ENCODE measurements at regions not wholly inside any gene's neighbourhood (a gene's known extent, or its start where the extent isn't known, plus 50 kb on each side); places are given as distances from the start of the nearest gene placed in this dataset.

DNA sequence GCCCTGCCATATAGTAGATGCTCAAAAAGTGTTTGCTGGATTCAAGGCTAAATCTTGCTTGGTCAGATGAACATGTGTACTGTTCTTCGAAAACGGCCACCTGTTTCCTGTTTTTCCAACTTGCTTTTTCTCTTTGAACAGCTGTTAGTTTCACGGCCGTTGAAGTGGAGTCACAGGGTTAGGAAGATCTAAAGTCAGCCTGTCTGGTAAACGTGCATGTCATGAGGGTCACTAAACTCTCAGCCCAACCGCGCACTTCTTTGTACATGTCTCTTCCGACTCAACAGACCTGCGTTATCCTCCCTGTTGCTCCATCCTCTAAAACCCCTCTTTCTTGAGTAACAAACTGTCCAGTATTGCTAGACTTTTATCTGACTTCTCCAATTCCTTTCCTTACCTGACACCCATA, 93.2 kb upstream of the MAN1A1 start:
- DNase-seq (ENCODE audit: extremely low spot score): peak; percentile 24
- CTCF ChIA-PET: interaction anchor here (1.1 kb wide), 1 partner anchor 16 kb away, joined by 4 read pairs; no protein-coding TSS in a partner anchor
- TF ChIP-seq, protein P1, sequence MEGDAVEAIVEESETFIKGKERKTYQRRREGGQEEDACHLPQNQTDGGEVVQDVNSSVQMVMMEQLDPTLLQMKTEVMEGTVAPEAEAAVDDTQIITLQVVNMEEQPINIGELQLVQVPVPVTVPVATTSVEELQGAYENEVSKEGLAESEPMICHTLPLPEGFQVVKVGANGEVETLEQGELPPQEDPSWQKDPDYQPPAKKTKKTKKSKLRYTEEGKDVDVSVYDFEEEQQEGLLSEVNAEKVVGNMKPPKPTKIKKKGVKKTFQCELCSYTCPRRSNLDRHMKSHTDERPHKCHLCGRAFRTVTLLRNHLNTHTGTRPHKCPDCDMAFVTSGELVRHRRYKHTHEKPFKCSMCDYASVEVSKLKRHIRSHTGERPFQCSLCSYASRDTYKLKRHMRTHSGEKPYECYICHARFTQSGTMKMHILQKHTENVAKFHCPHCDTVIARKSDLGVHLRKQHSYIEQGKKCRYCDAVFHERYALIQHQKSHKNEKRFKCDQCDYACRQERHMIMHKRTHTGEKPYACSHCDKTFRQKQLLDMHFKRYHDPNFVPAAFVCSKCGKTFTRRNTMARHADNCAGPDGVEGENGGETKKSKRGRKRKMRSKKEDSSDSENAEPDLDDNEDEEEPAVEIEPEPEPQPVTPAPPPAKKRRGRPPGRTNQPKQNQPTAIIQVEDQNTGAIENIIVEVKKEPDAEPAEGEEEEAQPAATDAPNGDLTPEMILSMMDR (IDR thresholded peaks at IDR 0.05; ENCODE audit: control extremely low read depth, extremely low read depth, low read depth, missing control alignments): no peak
- POLR2A ChIA-PET: interaction anchor here (0.5 kb wide), 1 partner anchor 15 kb away, joined by 3 read pairs; no protein-coding TSS in a partner anchor

DNA sequence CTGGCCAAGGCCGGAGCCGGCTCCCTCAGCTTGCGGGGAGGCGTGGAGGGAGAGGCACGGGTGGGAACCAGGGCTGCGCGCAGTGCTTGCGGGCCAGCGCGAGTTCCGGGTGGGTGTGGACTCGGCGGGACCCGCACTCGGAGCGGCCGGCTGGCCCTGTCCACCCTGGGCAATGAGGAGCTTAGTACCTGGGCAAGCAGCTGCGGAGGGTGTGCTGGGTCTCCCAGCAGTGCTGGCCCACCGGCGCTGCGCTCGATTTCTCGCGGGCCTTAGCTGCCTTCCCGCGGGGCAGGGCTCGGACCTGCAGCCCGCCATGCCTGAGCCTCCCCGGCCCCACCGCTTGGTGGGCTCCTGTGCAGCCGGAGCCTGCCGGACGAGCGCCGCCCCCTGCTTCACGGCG, 91.4 kb upstream of the MAN1A1 start:
- POLR2A ChIA-PET: no interaction called here
- CTCF ChIA-PET: no interaction called here
- TF ChIP-seq, protein P1 (IDR thresholded peaks at IDR 0.05; ENCODE audit: control extremely low read depth, extremely low read depth, low read depth, missing control alignments): no peak
- no peak for DNase-seq (ENCODE audit: extremely low spot score)

DNA sequence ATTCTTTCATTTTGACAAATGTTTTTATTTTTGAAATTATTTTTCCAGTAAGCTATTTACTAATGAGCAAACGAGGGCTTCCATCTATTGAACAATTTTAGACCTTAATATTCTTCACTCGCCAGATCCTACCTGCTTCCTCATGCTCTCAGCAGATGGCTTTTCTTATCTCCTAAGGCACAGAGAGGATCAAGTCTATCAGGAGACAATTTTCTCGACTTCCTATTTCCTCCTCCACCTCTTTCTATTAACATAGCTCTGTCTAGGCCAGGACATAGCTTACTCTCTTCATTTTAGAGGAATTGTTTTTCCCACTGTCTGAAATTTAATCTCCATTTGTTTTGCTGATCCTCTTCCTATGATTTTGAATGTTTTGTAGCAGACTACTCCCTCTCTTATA, 87.0 kb upstream of the MAN1A1 start:
- ChIA-PET POLR2A (no interaction called here), CTCF (interaction anchor here (1.0 to 1.7 kb wide), 3 partner anchors 12 to 86 kb away, joined by 3 to 6 read pairs (median 3); no protein-coding TSS in a partner anchor)
- no peak for DNase-seq (ENCODE audit: extremely low spot score)
- TF ChIP-seq, protein P1 (IDR thresholded peaks at IDR 0.05; ENCODE audit: control extremely low read depth, extremely low read depth, low read depth, missing control alignments): no peak

DNA sequence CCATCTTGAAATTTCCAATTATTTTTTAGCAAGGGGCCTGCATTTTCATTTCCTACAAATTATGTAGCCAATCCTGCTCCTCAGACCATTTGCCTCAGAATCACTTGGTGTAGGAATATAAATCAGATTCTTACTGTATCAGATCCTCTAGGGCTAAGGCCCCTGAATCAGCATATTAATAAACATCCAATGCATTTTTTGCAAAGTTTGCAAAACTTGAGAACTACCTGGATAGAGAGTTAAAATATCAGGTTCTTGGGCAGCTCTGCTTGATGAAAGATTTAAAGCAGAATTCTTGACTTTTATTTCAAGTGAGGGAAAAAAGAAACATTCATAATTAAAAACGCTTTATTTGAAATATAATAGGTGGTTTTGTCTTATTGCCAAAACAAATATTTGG, 82.2 kb upstream of the MAN1A1 start:
- POLR2A ChIA-PET: no interaction called here

DNA sequence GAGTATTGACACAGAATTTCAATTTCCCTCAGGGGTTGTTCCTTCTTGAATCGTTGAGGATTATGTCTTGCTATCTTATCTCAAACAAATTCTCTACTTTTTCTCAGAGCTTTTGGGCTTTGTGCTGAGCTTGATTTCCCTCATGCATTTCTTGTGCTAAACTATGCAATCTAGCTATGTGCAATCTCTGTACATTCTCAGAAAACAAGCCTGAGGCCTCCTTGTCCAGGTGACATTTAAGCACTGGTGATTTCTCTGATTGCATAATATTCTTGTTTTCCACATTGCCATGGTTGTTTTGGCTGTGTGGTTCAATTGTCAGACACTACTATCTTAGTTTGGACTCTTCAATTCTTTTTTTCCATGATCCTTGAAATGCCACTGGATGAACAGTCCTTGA, 81.2 kb upstream of the MAN1A1 start:
- TF ChIP-seq, protein P1 (IDR thresholded peaks at IDR 0.05; ENCODE audit: control extremely low read depth, extremely low read depth, low read depth, missing control alignments): no peak
- ChIA-PET CTCF (no interaction called here), POLR2A (no interaction called here)
- no peak for DNase-seq (ENCODE audit: extremely low spot score)

More for the DNA sequence above, 82.2 kb upstream of the MAN1A1 start:
- TF ChIP-seq, protein P1 (IDR thresholded peaks at IDR 0.05; ENCODE audit: control extremely low read depth, extremely low read depth, low read depth, missing control alignments): no peak
- no peak for DNase-seq (ENCODE audit: extremely low spot score)
- CTCF ChIA-PET: no interaction called here

DNA sequence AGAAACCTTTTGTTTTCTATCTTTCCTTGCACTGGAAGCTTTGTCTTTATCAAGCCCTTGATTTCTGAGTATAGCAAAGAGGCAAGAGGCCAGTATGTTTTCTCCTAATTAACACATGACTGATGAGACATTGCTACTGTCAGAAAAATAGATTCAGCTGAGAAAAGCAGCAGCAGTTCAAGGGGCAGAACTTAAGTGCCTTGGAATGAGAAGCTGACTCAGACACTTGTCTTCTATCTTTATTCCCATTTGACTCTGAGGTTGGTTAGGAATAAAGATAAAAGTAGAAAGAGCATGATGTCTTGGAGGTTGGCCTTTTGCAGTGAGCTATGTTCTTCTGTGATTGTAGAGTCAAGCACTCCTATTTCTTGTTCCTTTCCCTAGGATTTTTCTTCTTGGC, 79.1 kb upstream of the MAN1A1 start:
- DNase-seq (ENCODE audit: extremely low spot score): no peak
- POLR2A ChIA-PET: no interaction called here
- TF ChIP-seq, protein P1 (IDR thresholded peaks at IDR 0.05; ENCODE audit: control extremely low read depth, extremely low read depth, low read depth, missing control alignments): no peak
- CTCF ChIA-PET: no interaction called here

DNA sequence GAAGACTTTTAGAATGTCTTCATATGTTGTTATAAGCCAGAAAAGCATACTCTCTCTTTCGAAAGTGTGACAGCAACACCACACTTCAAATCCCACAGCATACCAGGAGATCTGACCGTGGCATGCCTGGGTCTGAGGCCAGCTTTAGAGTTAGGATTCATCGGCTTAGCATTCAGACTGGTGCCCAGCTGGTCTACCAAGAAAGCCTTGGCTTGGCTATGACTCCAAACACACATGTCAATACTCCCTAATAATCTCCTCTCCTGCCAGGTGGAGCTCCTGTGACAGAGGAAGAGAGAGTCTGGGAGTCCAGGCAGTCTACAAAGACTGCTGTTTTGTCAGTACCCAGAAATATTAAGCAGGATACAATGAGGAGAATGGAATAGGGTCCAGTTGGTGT, 77.1 kb upstream of the MAN1A1 start:
- POLR2A ChIA-PET: no interaction called here
- TF ChIP-seq, protein P1 (IDR thresholded peaks at IDR 0.05; ENCODE audit: control extremely low read depth, extremely low read depth, low read depth, missing control alignments): no peak
- no peak for DNase-seq (ENCODE audit: extremely low spot score)
- CTCF ChIA-PET: interaction anchor here (1.5 to 1.6 kb wide), 2 partner anchors 9 to 16 kb away, joined by 4 to 5 read pairs; no protein-coding TSS in a partner anchor

Data from GM10248 (cell line).